OCI-LY1 (cell line): ENCODE measurements at regions not wholly inside any gene's neighbourhood (a gene's known extent, or its start where the extent isn't known, plus 50 kb on each side); places are given as distances from the start of the nearest gene placed in this dataset.
"Not testable (repeated sequence)": the region's sequence is repeated elsewhere in the genome, so short reads cannot be mapped to it uniquely, and the experiment has no call there.

ENCODE experiments used
- H2AFZ ChIP-seq: fragments of 200-600 bp; sonication (generic), shearing (Covaris generic); 2 replicates; pipeline ENCODE4 v1.6.0; 2014; ENCODE audit warnings: antibody characterized with exemption, mild to moderate bottlenecking, low read length
- H3F3A ChIP-seq: fragments of 200-600 bp; sonication (generic), shearing (Covaris generic); 2 replicates; pipeline ENCODE4 v1.6.0; 2014; ENCODE audit warnings: mild to moderate bottlenecking, antibody characterized with exemption, low read length, moderate library complexity; ENCODE audit not compliant: insufficient read depth
- H3K27ac ChIP-seq: fragments of 200-600 bp; sonication (generic); 2 replicates; pipeline ENCODE4 v1.5.1; 2014; ENCODE audit warnings: low read length, mixed run types, mild to moderate bottlenecking, low read depth; ENCODE audit not compliant: poor library complexity, severe bottlenecking
- H3K27me3 ChIP-seq: fragments of 200-600 bp; sonication (generic); 2 replicates; pipeline ENCODE4 v1.6.0; 2014; ENCODE audit warnings: antibody characterized with exemption, mild to moderate bottlenecking, low read length, moderate library complexity; ENCODE audit not compliant: insufficient read depth
- H3K36me3 ChIP-seq: fragments of 200-600 bp; sonication (generic); 2 replicates; pipeline ENCODE4 v1.6.1; 2014; ENCODE audit warnings: mild to moderate bottlenecking, antibody characterized with exemption, low read length, moderate library complexity, mixed read lengths; ENCODE audit not compliant: insufficient read depth
- H3K4me1 ChIP-seq: fragments of 200-600 bp; sonication (generic); 2 replicates; pipeline ENCODE4 v1.5.1; 2014; ENCODE audit warnings: mild to moderate bottlenecking, low read length, moderate library complexity; ENCODE audit not compliant: insufficient read depth, severe bottlenecking
- H3K4me2 ChIP-seq: fragments of 200-600 bp; sonication (generic), shearing (Covaris generic); 2 replicates; pipeline ENCODE4 v1.6.1; 2014; ENCODE audit warnings: low read length
- H3K4me3 ChIP-seq: fragments of 200-600 bp; sonication (generic); 2 replicates; pipeline ENCODE4 v1.5.1; 2014; ENCODE audit warnings: low read length, low read depth, mild to moderate bottlenecking, mixed read lengths; ENCODE audit not compliant: poor library complexity, severe bottlenecking
- H3K79me2 ChIP-seq: fragments of 200-600 bp; shearing (Covaris generic); 2 replicates; pipeline ENCODE4 v1.6.1; 2016; ENCODE audit warnings: mixed run types, low read length, mixed read lengths; ENCODE audit not compliant: insufficient read depth
- H3K9ac ChIP-seq: fragments of 200-600 bp; sonication (generic), shearing (Covaris generic); 2 replicates; pipeline ENCODE4 v1.6.1; 2014; ENCODE audit warnings: mild to moderate bottlenecking, low read length, mixed read lengths
- H3K9me2 ChIP-seq: fragments of 200-600 bp; sonication (generic), shearing (Covaris generic); 2 replicates; pipeline ENCODE4 v1.6.1; 2014; ENCODE audit warnings: low read depth, mild to moderate bottlenecking, low read length, mixed read lengths
- H3K9me3 ChIP-seq: fragments of 200-600 bp; shearing (Covaris generic); 2 replicates; pipeline ENCODE4 v1.6.1; 2014; ENCODE audit warnings: low read length, mixed read lengths
- H4K20me1 ChIP-seq: fragments of 200-600 bp; sonication (generic), shearing (Covaris generic); 2 replicates; pipeline ENCODE4 v1.6.0; 2016; ENCODE audit warnings: mild to moderate bottlenecking, low read length; ENCODE audit not compliant: insufficient read depth

DNA sequence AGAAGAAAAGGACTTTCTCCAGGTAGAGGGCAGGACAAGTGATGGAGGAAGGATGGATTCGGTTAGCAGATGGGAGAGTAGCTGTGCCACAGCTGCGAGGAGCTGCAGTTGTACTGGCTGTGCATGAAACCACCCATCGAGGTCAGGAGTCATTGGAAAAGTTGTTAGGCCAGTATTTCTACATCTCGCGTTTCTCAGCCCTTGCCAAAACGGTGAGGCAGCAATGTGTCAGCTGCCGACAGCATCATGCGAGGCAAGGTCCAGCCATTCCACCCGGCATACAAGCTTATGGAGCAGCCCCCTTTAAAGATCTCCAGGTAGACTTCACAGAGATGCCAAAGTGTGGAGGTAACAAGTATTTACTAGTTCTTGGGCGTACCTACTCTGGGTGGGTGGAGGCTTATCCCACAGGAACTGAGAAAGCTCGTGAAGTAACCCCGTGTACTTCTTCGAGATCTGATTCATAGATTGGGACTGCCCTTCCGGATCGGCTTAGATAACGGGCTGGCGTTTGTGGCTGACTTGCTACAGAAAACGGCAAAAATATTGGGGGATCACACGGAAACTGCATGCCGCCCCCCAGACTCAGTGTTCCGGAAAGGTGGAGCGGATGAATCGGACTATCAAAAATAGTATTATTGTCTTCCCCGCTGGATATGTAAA is 105.0 kb upstream of the HMX1 start:
- H3K9ac ChIP-seq, H4K20me1 ChIP-seq, H3K36me3 ChIP-seq, H3F3A ChIP-seq, H3K4me1 ChIP-seq, H3K9me3 ChIP-seq, H3K27ac ChIP-seq, H2AFZ ChIP-seq, H3K4me2 ChIP-seq, H3K9me2 ChIP-seq, H3K27me3 ChIP-seq, H3K4me3 ChIP-seq, H3K79me2 ChIP-seq: not testable (repeated sequence)

DNA sequence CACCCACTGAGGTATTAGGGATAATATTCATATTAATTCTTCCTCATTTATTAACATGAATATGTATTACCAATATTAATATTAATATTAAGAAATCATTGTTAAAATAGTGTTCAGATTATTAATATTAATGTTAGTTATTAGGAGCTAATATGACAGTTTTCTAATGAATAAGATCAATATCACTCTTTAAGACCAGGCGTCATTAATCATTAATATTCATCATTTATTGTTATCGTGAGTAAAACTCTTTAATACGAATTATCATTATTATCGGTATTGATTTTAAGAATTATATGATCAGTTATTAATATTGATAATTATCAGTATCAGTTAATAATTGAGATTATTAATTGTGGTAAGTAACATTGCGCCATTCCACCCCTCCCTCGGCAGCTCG is 101.0 kb upstream of the HMX1 start:
- not testable (repeated sequence) for H3K79me2 ChIP-seq, H2AFZ ChIP-seq, H3K9ac ChIP-seq, H3K9me2 ChIP-seq, H3K4me2 ChIP-seq, H4K20me1 ChIP-seq, H3K27ac ChIP-seq, H3F3A ChIP-seq, H3K4me3 ChIP-seq, H3K27me3 ChIP-seq, H3K36me3 ChIP-seq, H3K9me3 ChIP-seq, H3K4me1 ChIP-seq

GRCh38 chr4:8965896-8966295 is 94.3 kb upstream of the HMX1 start:
- not testable (repeated sequence) for H3K27me3 ChIP-seq, H3K9me2 ChIP-seq, H3K9ac ChIP-seq, H3K4me3 ChIP-seq, H2AFZ ChIP-seq, H3K4me1 ChIP-seq, H3K36me3 ChIP-seq, H3K4me2 ChIP-seq, H3K79me2 ChIP-seq, H3F3A ChIP-seq, H3K9me3 ChIP-seq, H3K27ac ChIP-seq, H4K20me1 ChIP-seq

GRCh38 chr4:8964201-8964788 is 92.7 kb upstream of the HMX1 start:
- not testable (repeated sequence) for H3K9ac ChIP-seq, H3K4me1 ChIP-seq, H3F3A ChIP-seq, H3K4me2 ChIP-seq, H3K4me3 ChIP-seq, H3K36me3 ChIP-seq, H3K79me2 ChIP-seq, H2AFZ ChIP-seq, H4K20me1 ChIP-seq, H3K27ac ChIP-seq, H3K9me2 ChIP-seq, H3K27me3 ChIP-seq, H3K9me3 ChIP-seq

GRCh38 chr4:8963533-8963932 is 91.9 kb upstream of the HMX1 start:
- not testable (repeated sequence) for H3F3A ChIP-seq, H3K4me2 ChIP-seq, H4K20me1 ChIP-seq, H3K9ac ChIP-seq, H3K27ac ChIP-seq, H3K4me3 ChIP-seq, H3K9me3 ChIP-seq, H3K4me1 ChIP-seq, H3K27me3 ChIP-seq, H3K9me2 ChIP-seq, H3K79me2 ChIP-seq, H2AFZ ChIP-seq, H3K36me3 ChIP-seq
